ENCODE measurements at regions not wholly inside any gene's neighbourhood (a gene's known extent, or its start where the extent isn't known, plus 50 kb on each side); places are given as distances from the start of the nearest gene placed in this dataset.

DNA sequence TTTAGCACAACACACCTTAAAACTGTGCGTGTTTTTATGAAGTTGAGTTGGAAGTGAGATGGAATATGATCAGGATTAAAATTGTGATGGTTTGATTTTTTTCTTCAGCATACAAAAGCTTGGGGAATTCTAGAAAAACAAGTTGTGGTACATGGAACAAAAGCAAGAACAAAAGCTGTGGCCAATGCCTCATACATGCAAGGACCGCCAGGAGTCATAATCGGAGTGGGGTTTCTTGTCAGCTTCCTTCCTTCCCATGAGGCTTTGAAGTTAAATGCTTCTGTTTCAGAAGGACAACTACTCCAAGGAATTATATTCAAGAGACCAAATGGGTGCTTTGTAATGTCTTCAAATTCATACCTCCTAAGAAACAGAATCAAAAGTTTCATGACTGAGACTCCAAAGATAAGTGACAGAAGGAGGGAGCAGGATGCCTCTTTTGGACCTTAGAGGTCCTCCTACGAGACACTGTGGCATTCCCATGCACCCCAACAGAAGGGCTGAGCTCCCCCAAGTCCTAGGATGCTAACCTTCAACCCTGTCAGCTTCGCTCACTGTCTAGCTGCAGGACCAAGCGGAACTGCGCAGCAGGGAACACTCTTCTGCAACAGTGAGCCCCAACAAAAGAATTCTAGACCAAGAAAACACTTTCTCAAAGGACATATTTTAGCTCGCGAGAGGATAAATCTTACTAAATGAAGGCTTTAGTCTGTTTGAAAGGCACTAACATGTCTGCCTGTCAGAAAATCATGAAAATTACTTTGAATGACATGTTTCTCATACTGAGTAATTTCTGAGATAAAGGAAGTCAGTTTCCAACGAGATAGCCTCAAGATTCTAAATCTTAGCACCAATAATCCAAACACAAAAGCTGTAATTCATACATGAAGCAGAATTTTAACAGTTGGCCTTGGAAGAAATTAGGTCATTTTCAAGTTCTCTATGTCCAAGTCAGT is 108.5 kb upstream of the NHSL1 start:
- Histone ChIP-seq H3K36me3 (ENCODE audit: control insufficient read depth in 2 of 2, insufficient read depth in 2 of 2, low read length in 1 of 2) (no peaks in the 10 kb centered on the region), H2AFZ (ENCODE audit: control insufficient read depth, low read depth, low read length) (no peak overlapping the region), H4K20me1 (ENCODE audit: control insufficient read depth, insufficient read depth) (no peaks in the 10 kb centered on the region), H3K27me3 (replicated peaks in 1 of 2; ENCODE audit: control insufficient read depth in 2 of 2, insufficient read depth in 2 of 2, low read length in 1 of 2) (0 out of 4 replicates have a peak, but pooled peaks cover 0 to 3% of the 10 kb centered on the region in 2 experiments), H3K27ac (ENCODE audit: control insufficient read depth, insufficient read depth) (no peak overlapping the region), H3K4me3 (no peak overlapping the region), H3K9ac (ENCODE audit: control insufficient read depth, insufficient read depth, low read length) (no peak overlapping the region), H3K4me2 (ENCODE audit: control insufficient read depth, insufficient read depth) (no peak overlapping the region), H3K79me2 (ENCODE audit: control insufficient read depth, insufficient read depth, low read length) (no peaks in the 10 kb centered on the region), H3K4me1 (ENCODE audit: control insufficient read depth, insufficient read depth, low read length) (no peaks in the 10 kb centered on the region), H3K9me3 (replicated peaks; ENCODE audit: control insufficient read depth, insufficient read depth, low read length) (no peaks in the 10 kb centered on the region)
- TF ChIP-seq, protein P1, sequence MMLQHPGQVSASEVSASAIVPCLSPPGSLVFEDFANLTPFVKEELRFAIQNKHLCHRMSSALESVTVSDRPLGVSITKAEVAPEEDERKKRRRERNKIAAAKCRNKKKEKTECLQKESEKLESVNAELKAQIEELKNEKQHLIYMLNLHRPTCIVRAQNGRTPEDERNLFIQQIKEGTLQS (IDR thresholded peaks at IDR 0.05; ENCODE audit: borderline replicate concordance, extremely low read depth, low read depth, low read length): no peak
- TF ChIP-seq RUNX3 (IDR thresholded peaks at IDR 0.05; ENCODE audit: low read length): 0 out of 2 replicates have a peak, but pooled peaks have one; percentile 6
- TF ChIP-seq, protein P2, sequence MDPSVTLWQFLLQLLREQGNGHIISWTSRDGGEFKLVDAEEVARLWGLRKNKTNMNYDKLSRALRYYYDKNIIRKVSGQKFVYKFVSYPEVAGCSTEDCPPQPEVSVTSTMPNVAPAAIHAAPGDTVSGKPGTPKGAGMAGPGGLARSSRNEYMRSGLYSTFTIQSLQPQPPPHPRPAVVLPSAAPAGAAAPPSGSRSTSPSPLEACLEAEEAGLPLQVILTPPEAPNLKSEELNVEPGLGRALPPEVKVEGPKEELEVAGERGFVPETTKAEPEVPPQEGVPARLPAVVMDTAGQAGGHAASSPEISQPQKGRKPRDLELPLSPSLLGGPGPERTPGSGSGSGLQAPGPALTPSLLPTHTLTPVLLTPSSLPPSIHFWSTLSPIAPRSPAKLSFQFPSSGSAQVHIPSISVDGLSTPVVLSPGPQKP (IDR thresholded peaks at IDR 0.05; ENCODE audit: low read depth, low read length): no peak
- no peak for TF ChIP-seq NFIC (IDR thresholded peaks at IDR 0.05; ENCODE audit: low read depth, low read length)
- TF ChIP-seq BMI1 (IDR thresholded peaks at IDR 0.05; ENCODE audit: borderline replicate concordance): no peak
- RAD21 ChIA-PET (ENCODE audit: unreplicated experiment): no interaction called here
- WGBS (ENCODE audit: insufficient coverage, insufficient replicate concordance, low lambda C conversion rate, missing lambda C conversion rate): 55% methylated on average over 10 of the region's 10 CpGs
- SMC1A ChIA-PET (ENCODE audit: uncharacterized antibody, unreplicated experiment): interaction anchor here (0.9 to 1.5 kb wide), 5 partner anchors 10 to 30 kb away, joined by 3 to 5 read pairs (median 3); no protein-coding TSS in a partner anchor
- CTCF ChIA-PET: interaction anchor here (0.9 to 1.4 kb wide), 2 partner anchors 17 to 19 kb away, joined by 3 to 6 read pairs; no protein-coding TSS in a partner anchor
- intact Hi-C loops (cut with micrococcal nuclease; ENCODE audit: unreplicated experiment) (no loop called here), in situ Hi-C loops (cut with MboI) (no loop called here)
- ATAC-seq (no peak), DNase-seq (ENCODE audit: low read depth, low spot score) (no peak), FAIRE-seq (no peak)
- BruUV-seq (replicated peaks): no TSS peak
- POLR2A ChIA-PET: interaction anchor here (0.9 kb wide), 1 partner anchor 47 kb away, joined by 3 read pairs; no protein-coding TSS in a partner anchor

All from GM12878 (cell line).